Right cardiac atrium (tissue), 5 donors: ENCODE measurements at regions not wholly inside any gene's neighbourhood (a gene's known extent, or its start where the extent isn't known, plus 50 kb on each side); places are given as distances from the start of the nearest gene placed in this dataset.

Experiments used
- ATAC-seq, 2 donors: fragments of 200-7000 bp; cut with Tn5 transposase; one replicate each; pipeline versions ENCODE4 v1.8.0 to v1.9.1; 2020; ENCODE audit warnings: moderate library complexity in 2 of 2, mild to moderate bottlenecking in 1 of 2
- DNase-seq, 3 donors: peaks; one replicate each; pipeline ENCODE4 v3.0.0-alpha.2; 2020
- H3K27ac ChIP-seq: one replicate; pipeline ENCODE4 v1.5.1; 2013; ENCODE audit warnings: mild to moderate bottlenecking, low read length, control low read depth, moderate library complexity
- H3K27me3 ChIP-seq: one replicate; pipeline ENCODE4 v1.6.1; 2013; ENCODE audit not compliant: control insufficient read depth, insufficient read depth
- H3K4me1 ChIP-seq: one replicate; pipeline ENCODE4 v1.6.1; 2013; ENCODE audit warnings: low read length; ENCODE audit not compliant: control insufficient read depth, insufficient read depth
- H3K4me3 ChIP-seq: one replicate; pipeline ENCODE4 v1.5.1; 2013; ENCODE audit warnings: low read length, control low read depth
- H3K9me3 ChIP-seq: one replicate; pipeline ENCODE4 v1.6.1; 2013; ENCODE audit warnings: low read length; ENCODE audit not compliant: control insufficient read depth
- WGBS: extraction: QIAGEN DNeasy Blood & Tissue Kit; methylation state at CpG from one replicate; pipeline ENCODE4 v1.1.7; 2013; 5-methylcytosine and 5-hydroxymethylcytosine counted together
- intact Hi-C, 4 donors: fragments of 100-400 bp; cut with DNase I; formaldehyde crosslinking; loops; one replicate each; pipeline versions ENCODE4 v1.11.0 to v1.14.0; 2022 to 2023
- donor health status: healthy with polysubstance abuse.
- donor health status: DM: no; HTN: yes; CAD: no.
- donor health status: DM: no; HTN: no; CAD: no.
- donor health status: DM: no; HTN: yes; CAD: no; lungs with severe emphysema.
- donor health status: DM: yes; HTN: yes; CAD: no.

DNA sequence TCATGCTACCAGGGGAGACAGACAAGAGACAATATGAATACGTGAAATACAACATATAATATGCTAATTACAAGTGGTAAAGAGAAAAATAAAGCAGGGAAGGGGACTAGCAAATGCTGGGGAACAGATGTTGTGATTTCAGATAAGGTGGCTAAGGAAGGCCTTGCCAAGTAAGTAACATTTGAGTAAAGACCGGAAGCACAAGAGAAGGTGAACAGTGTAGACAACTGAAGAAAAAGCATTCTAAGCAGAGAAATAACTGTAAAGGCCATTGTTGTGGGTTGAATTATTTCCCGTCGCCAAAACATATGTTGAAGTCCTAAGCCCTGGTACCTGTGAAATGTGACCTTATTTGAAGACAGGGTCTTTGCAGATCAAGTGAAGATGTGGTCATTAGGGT is 63.7 kb upstream of the EED start:
- DNase-seq (no peak), ATAC-seq (no peak)
- Histone ChIP-seq H3K4me1 (peaks cover 4% of the 10 kb centered on the region), H3K27ac (no peak overlapping the region), H3K4me3 (no peak overlapping the region), H3K9me3 (no peaks in the 10 kb centered on the region), H3K27me3 (no peaks in the 10 kb centered on the region)
- 83% methylated on average over 4 of the region's 4 CpGs for WGBS
- intact Hi-C loops = no loop called here

DNA sequence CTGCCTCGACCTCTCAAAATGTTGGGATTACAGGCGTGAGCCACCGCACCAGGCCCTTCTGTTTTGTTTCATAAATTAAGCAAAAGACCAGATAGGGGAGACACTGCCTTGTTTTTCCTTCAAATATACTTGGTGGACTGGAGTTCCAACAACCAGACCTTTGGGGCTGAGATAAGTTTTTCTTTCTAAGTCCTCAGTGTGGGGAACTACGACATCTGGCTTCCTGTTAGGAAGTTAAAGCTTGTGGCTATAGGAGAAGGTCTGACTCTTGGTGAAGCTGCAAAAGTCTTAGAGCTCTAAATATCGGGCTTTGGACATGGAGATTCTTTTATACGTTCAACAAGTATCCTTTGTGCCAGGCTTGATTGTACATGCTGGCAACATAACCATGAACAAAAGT is 64.1 kb upstream of the EED start:
- no peak for ATAC-seq
- no peak for DNase-seq
- Histone ChIP-seq H3K9me3 (no peaks in the 10 kb centered on the region), H3K4me3 (no peak overlapping the region), H3K4me1 (peaks cover 4% of the 10 kb centered on the region), H3K27me3 (no peaks in the 10 kb centered on the region), H3K27ac (no peak overlapping the region)
- 73% methylated on average over 6 of the region's 6 CpGs for WGBS
- intact Hi-C loops = no loop called here

DNA sequence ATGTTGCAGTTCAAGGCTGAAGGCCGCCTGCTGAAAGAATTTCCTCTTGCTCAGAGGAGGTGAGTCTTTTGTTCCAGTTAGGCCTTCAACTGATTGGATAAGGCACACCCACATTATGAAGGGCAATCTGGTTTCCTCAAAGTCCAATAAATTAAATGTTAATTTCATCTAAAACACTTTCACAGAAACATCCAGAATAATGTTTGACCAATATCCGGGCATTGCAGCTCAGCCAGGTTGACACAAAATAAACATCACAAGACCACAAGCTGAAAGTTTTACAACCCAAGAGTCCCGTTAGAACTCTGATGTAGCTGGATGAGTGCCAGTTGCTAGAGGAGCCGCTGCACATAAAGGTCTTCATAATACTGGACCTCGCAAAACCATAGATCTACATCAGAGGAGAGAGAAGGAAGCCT is 64.9 kb upstream of the EED start:
- Histone ChIP-seq H3K27ac (no peak overlapping the region), H3K27me3 (no peaks in the 10 kb centered on the region), H3K4me3 (no peak overlapping the region), H3K9me3 (no peaks in the 10 kb centered on the region), H3K4me1 (peaks cover 7% of the 10 kb centered on the region)
- DNase-seq (no peak), ATAC-seq (no peak)
- 73% methylated on average over 5 of the region's 5 CpGs for WGBS
- intact Hi-C loops = no loop called here

DNA sequence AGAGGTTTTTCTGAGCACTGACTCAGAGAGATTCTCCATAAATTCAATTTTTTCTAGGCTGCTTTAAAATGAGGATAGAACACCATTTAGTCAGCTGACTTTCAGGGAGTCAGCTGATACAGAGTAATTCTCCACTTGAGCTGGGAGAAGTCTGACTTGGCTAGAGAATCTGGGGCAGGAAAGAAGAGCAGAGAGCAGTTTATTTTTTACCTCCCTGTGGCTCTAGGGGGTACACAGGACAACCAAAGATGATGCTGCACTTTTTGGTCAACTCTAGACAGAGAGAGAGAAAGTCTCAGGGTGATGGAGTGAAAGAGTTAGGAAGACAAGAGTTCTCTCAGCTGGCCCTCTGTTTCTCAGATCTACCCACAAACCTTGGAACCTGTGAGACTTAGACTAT is 67.3 kb upstream of the EED start:
- DNase-seq (no peak), ATAC-seq (no peak)
- Histone ChIP-seq H3K27me3 (no peaks in the 10 kb centered on the region), H3K9me3 (no peaks in the 10 kb centered on the region), H3K4me3 (no peak overlapping the region), H3K4me1 (peaks cover 15% of the 10 kb centered on the region), H3K27ac (no peak overlapping the region)
- intact Hi-C loops = no loop called here

DNA sequence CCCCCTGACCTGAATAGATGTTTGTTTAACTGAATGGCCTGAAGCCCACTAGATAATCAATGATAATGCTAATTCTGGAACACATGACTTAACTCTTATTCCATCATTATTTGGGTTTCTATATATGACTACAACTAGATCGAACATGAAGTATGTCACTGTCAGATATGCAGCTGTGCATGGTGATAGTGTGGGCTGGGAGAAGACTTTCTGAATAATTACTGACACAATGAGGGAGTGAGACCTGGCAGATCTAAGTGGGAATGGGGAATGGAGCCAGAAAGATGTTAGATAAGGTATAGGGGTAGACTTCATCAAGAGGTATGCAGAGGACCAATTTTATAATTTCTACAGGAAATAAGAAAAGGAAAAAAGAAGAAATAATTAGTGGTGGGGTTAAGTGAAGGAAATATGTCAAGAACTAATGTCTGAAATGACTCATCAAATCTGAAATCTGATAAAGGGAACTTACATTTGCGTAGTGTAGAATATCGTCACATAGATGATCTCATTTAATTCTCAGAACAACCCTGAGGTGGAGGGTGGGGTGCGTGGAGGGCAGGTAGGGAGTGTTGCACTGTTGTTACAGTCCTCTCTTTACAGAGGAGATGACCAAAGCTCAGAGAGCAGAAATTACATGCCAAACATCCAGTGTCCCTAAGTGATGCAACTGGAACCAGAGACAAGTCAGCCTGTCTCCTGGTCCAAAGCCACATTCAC is 68.2 kb upstream of the EED start:
- no peak overlapping the region for H3K27ac ChIP-seq
- H3K4me3 ChIP-seq = no peak overlapping the region
- DNase-seq (no peak), ATAC-seq (no peak)
- WGBS = 61% methylated on average over 4 of the region's 4 CpGs
- no peaks in the 10 kb centered on the region for H3K9me3 ChIP-seq
- H3K27me3 ChIP-seq = no peaks in the 10 kb centered on the region
- intact Hi-C loops = no loop called here
- H3K4me1 ChIP-seq = peaks cover 15% of the 10 kb centered on the region

DNA sequence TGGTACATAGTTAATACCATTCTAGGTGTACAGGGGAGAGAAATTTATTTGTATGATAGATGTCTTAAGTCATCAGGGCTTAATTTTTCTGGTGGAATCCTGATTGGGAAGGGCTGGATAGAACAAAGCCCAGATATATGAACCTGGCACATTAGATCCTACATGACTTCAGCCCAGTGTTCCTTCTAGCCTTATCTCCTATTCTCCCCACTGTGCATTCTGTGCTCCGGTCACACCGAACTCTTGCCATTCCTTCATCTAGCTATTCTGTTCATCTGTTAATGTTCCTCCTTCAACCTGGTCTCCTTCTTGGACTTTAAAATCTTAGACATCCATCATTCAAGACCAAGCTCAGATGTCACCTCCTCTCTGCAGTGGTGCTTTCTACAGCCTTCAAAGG is 68.9 kb upstream of the EED start:
- Histone ChIP-seq H3K27me3 (no peaks in the 10 kb centered on the region), H3K4me3 (no peak overlapping the region), H3K4me1 (peaks cover 15% of the 10 kb centered on the region), H3K9me3 (no peaks in the 10 kb centered on the region), H3K27ac (no peak overlapping the region)
- DNase-seq (no peak), ATAC-seq (no peak)
- intact Hi-C loops = no loop called here
- WGBS = 76% methylated on average over 2 of the region's 2 CpGs

DNA sequence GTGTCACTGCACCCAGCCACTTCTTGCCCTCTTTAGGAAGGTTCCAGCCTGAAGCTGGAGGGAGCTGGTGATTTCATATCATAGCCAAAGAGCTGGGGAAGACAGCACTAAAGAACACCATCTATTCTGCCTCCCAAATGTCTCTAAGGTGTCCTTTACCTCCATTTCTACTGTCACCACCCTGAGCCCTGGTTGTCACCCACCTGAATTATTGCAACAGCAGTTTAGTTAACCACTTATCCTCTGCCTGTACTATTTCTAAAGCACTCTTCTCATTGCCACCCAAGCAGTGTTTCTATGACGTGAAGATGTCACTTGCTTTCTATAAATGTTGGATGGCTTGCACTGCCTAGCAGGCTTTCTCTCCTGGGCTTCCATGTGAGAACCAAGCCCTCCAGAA is 69.4 kb upstream of the EED start:
- H3K4me1 ChIP-seq = peaks cover 15% of the 10 kb centered on the region
- WGBS = 78% methylated on average over 1 of the region's 1 CpG
- no peak overlapping the region for H3K4me3 ChIP-seq
- intact Hi-C loops = no loop called here
- peak overlapping the region; percentile 50 for H3K27ac ChIP-seq
- ATAC-seq = no peak
- no peak for DNase-seq
- no peaks in the 10 kb centered on the region for H3K27me3 ChIP-seq
- H3K9me3 ChIP-seq = no peaks in the 10 kb centered on the region

DNA sequence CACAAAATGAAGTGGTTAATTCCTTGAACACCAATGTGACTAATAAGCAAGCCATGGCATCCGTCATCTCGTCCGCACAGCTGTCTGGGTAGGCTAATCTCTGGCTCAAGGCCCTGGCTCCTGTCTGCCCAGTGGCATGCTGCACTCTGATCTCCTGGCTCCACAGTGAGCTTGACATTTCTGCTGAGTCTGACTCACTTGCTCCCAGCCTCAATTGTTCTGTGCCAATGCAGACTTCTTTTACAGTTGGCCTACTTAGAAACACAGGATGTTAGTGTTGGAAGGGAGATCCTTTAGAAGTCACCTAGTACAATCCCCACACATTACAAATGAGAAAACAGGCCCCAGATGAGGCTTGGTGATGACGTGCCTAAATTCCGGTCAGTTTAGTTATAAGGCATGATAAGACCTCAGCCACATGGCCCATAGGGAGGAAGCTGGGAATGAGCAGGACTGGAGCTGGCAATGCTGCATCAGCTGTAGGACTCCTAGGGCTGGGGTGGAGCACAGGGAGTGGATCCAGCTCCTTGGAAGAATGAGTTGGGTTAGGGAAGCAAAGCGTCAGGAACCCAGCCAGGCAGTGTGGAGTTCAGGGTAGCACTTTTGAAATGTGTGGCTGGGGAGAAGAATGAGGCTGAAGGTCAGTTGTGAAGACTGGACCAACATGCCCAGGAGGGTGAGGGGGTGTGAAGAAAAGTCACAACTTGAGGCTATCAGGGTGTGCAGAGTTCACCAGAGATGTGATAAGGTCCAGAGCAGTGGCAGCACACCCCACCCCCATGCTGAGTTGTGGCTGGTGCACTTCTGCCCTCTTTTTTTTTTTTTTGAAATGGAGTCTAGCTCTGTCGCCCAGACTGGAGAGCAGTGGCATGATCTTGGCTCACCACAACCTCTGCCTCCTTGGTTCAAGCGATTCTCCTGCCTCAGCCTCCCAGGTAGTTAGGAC is 70.2 kb upstream of the EED start:
- peak; percentile 96 to 97 for ATAC-seq
- 26% methylated on average over 8 of the region's 8 CpGs for WGBS
- DNase-seq = peak; percentile 91 to 95 (median 94)

DNA sequence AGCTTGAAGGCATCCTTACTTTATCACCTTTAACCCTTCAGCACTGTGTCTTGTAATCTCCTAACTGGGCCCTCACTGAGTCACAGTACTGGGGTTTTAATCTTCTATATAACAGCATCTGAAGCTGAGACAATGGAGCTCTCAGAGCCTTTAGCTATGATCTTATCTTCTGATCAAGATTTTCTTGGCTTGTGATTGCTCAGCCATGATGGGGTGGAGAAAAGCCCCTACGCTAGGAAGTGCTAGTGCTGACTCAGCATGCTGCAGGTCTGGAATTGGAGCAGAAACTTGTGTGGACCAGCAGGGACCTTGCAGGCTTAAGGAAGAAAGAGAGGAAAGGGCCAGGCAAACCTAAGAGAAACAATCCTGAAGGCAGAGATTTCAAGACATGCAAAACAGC is 71.7 kb upstream of the EED start:
- no peaks in the 10 kb centered on the region for H3K9me3 ChIP-seq
- H3K4me3 ChIP-seq = no peak overlapping the region
- DNase-seq (no peak), ATAC-seq (no peak)
- 55% methylated on average over 1 of the region's 1 CpG for WGBS
- H3K4me1 ChIP-seq = peaks cover 15% of the 10 kb centered on the region
- no peaks in the 10 kb centered on the region for H3K27me3 ChIP-seq
- intact Hi-C loops = no loop called here
- no peak overlapping the region for H3K27ac ChIP-seq

More for the DNA sequence above, 70.2 kb upstream of the EED start:
- intact Hi-C loops = no loop called here
- Histone ChIP-seq H3K9me3 (no peaks in the 10 kb centered on the region), H3K27me3 (no peaks in the 10 kb centered on the region), H3K4me1 (peaks cover 15% of the 10 kb centered on the region), H3K27ac (peak overlapping the region; percentile 50), H3K4me3 (no peak overlapping the region)

DNA sequence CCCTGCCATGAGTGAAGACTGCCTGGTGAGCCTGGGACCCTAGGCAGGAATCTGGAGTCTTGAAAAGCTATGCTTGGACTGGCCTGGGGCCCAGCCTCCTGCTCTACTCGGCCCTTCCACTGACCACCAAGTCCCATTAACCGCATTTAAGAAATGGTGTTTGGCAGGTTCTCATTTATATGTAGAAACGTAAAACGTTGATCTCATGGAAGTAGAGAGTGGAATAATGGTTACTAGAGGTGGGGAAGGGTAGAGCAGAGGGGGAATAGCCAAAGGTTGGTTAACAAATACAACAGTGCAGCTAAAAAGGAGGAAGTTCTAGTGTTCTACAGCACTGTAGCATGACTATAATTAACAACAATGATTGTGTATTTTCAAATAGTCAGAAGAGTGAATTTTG is 72.9 kb upstream of the EED start:
- Histone ChIP-seq H3K27ac (no peak overlapping the region), H3K4me1 (peaks cover 17% of the 10 kb centered on the region), H3K9me3 (no peaks in the 10 kb centered on the region), H3K27me3 (no peaks in the 10 kb centered on the region), H3K4me3 (no peak overlapping the region)
- intact Hi-C loops = no loop called here
- no peak for DNase-seq
- ATAC-seq = no peak
- 91% methylated on average over 4 of the region's 4 CpGs for WGBS

DNA sequence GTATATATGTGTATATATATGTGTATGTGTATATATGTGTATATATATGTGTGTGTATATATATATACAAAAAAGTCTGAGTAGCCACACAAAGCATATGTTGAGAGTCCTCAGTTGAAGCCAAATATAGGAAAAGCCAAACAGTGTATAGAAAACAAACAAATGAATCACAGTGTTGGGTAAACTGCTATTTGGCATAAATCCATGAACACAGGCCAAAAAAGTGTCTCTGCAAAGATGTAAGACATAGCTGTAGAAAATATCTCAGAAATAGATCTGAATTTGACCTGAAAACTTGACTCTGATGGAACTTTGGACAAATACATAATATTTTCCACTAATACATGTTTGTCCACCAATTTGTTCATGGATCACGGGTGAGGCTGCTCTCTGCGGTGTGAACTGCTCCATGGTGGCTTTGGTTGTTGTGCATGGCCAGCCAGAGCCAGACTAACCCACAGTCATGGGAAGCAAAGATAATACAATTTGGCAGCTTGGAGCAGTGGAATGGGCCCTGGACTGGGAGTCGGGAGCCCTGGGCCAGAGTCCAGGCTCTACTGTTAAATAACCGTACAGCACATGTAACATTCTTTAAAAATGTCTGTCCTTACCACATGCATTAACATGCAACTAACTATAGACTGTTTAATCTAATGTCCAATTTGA is 76.9 kb upstream of the EED start:
- intact Hi-C loops = no loop called here
- H3K4me1 ChIP-seq = peaks cover 2% of the 10 kb centered on the region
- DNase-seq (peak in 1 of 3 donors; percentile 61), ATAC-seq (peak in 1 of 2 donors; percentile 57)
- H3K4me3 ChIP-seq = no peak overlapping the region
- WGBS = 53% methylated on average over 4 of the region's 4 CpGs
- no peaks in the 10 kb centered on the region for H3K9me3 ChIP-seq
- H3K27ac ChIP-seq = no peak overlapping the region
- H3K27me3 ChIP-seq = no peaks in the 10 kb centered on the region
